AG09309 (cell line): ENCODE measurements at regions not wholly inside any gene's neighbourhood (a gene's known extent, or its start where the extent isn't known, plus 50 kb on each side); places are given as distances from the start of the nearest gene placed in this dataset.
"Not testable (repeated sequence)": the region's sequence is repeated elsewhere in the genome, so short reads cannot be mapped to it uniquely, and the experiment has no call there.

Experiments used
- DNase-seq: peaks from one replicate; pipeline ENCODE4 v3.0.0-alpha.2; 2010; ENCODE audit warnings: low read depth
- H3K4me3 ChIP-seq: 2 replicates; pipeline ENCODE4 v1.5.1; 2011; ENCODE audit warnings: mild to moderate bottlenecking, low read depth, low read length, moderate library complexity; ENCODE audit not compliant: control insufficient read depth
- TF ChIP-seq, protein P1 (sequence below): IDR thresholded peaks from 2 replicates; pipeline ENCODE4 v1.5.1; 2011; ENCODE audit warnings: mild to moderate bottlenecking, low read depth, low read length, inconsistent platforms; ENCODE audit not compliant: insufficient read depth, control insufficient read depth; ENCODE audit errors: missing control alignments

DNA sequence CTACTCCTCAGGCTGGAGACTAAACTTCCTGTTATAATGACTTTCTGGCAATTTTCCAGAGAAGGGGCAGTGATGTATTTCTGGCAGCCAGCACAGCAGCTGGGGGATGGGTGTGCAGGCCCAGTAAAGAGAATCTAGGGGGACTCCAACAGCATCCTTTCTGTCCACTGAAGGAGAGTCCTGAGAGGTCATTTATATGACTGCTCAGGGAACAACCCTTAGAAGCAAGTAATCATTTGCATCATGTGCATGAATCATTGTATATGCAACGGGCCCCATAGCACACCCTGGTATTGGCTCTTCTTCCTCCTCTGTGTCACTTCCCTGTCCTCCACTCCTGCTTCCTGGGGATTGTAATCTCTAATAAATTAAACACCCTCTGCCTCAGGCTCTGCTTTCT, 493.8 kb downstream of the RPS29 start:
- DNase-seq: no peak
- H3K4me3 ChIP-seq: no peak overlapping the region
- TF ChIP-seq, protein P1, sequence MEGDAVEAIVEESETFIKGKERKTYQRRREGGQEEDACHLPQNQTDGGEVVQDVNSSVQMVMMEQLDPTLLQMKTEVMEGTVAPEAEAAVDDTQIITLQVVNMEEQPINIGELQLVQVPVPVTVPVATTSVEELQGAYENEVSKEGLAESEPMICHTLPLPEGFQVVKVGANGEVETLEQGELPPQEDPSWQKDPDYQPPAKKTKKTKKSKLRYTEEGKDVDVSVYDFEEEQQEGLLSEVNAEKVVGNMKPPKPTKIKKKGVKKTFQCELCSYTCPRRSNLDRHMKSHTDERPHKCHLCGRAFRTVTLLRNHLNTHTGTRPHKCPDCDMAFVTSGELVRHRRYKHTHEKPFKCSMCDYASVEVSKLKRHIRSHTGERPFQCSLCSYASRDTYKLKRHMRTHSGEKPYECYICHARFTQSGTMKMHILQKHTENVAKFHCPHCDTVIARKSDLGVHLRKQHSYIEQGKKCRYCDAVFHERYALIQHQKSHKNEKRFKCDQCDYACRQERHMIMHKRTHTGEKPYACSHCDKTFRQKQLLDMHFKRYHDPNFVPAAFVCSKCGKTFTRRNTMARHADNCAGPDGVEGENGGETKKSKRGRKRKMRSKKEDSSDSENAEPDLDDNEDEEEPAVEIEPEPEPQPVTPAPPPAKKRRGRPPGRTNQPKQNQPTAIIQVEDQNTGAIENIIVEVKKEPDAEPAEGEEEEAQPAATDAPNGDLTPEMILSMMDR: no peak

DNA sequence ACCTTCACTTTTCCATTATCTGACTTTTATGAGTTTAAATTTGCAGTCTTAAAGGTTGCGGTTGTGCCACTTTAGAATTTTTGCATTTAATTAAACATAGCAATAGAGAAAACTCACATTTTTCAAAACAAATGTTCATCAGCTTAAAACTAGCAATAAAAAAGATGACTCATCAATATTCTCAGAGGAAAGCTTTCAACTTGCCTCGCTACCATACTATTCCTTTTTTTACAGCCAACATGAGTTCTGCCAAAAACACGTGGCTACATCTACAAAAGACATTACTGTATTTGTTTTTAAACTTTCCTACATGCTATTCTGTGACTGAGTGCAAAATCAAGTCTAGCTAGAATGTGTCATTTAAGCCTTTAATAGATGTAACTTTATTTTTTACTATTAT, 497.1 kb downstream of the RPS29 start:
- DNase-seq: no peak
- TF ChIP-seq, protein P1: no peak
- H3K4me3 ChIP-seq: no peak overlapping the region

GRCh38 chr14:49073292-49073691, 512.9 kb downstream of the RPS29 start:
- not testable (repeated sequence) for H3K4me3 ChIP-seq, DNase-seq

- TF ChIP-seq, protein P1: no peak
- no peak overlapping the region for H3K4me3 ChIP-seq
These were observed 527.7 kb downstream of the RPS29 start for GRCh38 chr14:49058511-49058910.

DNA sequence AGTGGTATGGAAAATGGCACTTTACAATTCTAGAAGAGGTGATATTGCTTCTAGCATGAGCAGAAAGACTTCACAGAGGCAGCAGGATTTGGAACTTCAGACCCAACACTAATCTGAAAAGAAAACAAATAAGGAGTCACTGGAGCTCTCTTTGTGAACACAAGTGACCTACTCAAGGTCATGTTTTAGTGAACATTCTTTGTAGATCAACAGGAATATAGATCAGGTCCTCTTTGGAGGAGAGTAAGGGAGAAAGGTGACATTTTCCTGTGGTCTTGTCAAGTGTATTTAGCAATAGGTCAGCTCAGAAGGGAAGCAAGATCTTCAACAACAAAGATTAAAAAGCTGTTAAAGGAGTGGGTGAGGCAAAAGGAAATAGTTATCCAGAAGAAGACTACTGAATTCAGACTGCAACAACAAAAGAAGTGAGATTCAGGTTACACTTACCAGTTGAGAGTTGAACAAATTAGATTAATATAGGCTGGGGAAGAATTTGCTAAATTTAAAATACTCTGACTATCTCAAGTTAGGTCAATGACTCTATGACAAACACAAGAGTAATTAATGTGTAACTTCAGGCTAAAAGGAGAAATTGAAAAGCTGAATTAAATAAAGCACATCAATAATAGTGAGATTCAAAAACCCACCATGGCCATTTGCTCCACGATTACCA, 528.2 kb downstream of the RPS29 start:
- TF ChIP-seq, protein P1: no peak
- H3K4me3 ChIP-seq: no peak overlapping the region
- DNase-seq: no peak

More at GRCh38 chr14:49058511-49058910, 527.7 kb downstream of the RPS29 start:
- DNase-seq: no peak

- no peak for DNase-seq
- H3K4me3 ChIP-seq: no peak overlapping the region
- TF ChIP-seq, protein P1: no peak
These were observed 530.2 kb downstream of the RPS29 start for GRCh38 chr14:49056021-49056420.

DNA sequence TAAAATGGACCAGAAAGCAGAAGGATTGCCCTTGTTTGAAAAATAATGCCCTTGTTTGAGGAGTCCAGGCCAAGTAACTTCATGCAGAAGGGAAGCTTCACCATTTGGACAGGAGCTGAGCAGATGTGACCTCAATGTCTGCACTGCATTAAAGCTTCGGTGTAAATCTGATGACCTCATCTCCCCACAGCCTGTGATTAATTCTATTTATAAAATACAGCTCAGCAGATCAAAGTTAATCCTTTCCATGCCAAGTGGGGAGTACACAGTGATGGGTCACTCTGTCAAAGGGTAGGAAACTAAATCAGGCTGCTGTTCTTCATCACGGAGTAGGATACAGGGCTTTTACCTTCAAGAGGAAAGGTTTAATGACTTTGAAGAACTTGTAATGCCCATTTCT, 533.7 kb downstream of the RPS29 start:
- no peak overlapping the region for H3K4me3 ChIP-seq
- TF ChIP-seq, protein P1: no peak
- no peak for DNase-seq
